NCI-H2171 treated with DMSO at 0.1 percent for 48 hours (cell line): ENCODE measurements at regions not wholly inside any gene's neighbourhood (a gene's known extent, or its start where the extent isn't known, plus 50 kb on each side); places are given as distances from the start of the nearest gene placed in this dataset.
A peak's percentile ranks its signal among the peaks of the same experiment; 100 is the strongest.

Experiments
- DNase-seq: peaks from one replicate; lab custom pipeline; 2025; lab: John Stamatoyannopoulos, UW

DNA sequence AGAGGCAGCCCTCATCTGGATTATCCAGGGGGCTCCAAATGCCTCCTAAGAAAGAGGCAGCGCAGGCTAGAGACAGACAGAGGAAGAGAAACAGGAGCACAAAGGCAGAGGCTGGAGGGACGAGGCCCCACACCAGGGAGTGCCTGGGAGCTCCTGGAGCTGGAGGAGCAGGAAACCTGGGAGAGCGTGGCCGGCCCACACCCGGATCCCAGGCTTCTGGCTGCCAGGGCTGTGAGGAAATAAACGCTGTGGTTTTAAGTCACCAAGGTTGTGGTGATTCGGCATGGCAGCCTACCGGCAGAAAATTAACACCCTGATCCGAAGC, 165.5 kb downstream of the OLFM1 start:
- DNase-seq: no peak

DNA sequence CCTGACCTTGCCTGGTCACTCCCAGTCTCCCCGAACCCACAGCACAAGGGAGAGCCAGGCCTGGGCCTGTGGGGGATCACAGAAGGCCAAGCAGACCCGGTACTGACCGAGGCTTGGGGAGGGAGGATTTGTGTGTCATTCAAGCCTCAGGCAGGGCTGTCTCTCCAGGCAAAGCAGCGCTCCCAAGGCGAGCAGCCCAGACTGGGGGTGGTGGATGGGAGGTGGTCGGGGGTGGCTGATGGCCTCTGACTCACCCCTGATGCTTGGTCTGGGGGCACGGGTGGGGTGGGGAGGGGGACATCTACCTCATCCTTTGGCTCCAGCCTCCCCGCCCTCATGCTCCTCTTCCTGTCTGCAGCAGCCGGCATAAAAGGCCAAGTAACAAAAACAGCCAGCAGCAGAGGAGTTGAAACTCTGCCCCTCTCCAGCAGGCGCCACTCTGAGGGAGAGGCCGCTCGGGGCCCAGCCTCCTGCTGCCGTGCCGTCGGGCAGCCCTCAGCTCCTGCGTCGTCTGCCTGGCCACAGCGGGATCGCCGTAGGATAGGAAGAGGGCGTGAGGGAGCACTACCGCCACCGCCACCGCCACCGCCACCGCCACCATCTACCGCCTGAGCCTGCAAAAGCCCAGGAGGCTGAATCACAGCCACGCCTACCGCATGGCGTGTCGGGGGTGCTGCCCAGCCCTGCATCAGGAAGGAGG, 166.0 kb downstream of the OLFM1 start:
- no peak for DNase-seq

- DNase-seq: no peak
These were observed 166.9 kb downstream of the OLFM1 start for GRCh38 chr9:135254176-135255032.

GRCh38 chr9:135255033-135255840, 167.8 kb downstream of the OLFM1 start:
- no peak for DNase-seq

- DNase-seq: no peak
These were observed 168.5 kb downstream of the OLFM1 start for GRCh38 chr9:135255841-135256580.

DNA sequence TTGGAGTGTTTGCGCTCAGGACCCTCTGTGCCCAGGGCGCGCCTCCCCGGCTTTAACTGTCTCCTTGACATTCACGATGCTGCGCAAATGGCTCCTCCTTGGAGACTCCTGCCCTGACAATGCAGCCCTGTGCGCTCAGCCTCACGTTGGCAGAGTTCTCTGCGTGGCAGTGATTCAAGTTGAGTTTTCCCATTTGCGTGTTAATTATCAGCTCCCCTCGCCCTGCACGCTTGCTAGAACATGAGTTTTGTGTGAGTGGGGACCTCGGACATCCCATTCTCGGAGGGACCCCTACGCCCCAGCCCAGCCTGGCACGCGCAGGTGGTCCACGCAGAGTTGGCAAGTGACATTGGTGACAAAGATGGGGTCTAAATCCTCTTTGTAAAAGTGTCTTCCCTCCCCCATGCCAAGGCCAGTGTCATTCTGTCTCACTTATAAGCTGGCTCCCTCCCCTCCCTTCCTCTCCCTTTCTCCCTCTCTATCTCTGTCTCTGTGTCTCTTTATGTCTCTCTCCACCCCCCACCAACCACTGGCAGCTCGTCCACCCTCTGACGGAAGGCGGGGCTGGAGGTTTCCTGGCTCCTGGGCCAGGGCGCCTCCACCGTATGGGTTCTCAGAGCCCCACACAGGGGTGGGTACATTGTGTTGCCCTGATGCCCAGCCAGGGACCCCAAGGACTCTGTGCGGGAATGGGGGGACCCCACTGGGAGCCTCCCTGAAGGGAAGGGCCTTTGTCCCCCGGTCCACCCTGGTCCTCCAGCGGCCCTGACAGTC, 169.3 kb downstream of the OLFM1 start:
- no peak for DNase-seq

- no peak for DNase-seq
These were observed 171.0 kb downstream of the OLFM1 start for GRCh38 chr9:135258461-135258860.

DNA sequence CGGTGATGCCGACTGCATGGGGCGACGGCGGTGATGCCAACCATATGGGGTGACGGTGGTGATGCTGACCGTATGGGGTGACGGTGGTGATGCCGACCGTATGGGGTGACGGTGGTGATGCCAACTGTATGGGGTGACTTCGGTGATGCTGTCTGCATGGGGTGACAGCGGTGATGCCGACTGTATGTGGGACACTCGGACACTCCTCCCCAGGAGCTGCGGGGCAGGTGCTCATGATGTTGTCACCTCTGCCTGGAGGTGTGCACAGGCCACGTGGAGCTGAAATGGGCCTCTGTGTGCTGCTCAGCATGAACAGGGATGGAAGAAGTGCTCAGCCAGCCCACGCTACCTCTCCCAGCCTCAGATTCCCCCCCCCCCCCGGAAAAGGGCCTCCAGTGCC, 171.8 kb downstream of the OLFM1 start:
- no peak for DNase-seq

DNA sequence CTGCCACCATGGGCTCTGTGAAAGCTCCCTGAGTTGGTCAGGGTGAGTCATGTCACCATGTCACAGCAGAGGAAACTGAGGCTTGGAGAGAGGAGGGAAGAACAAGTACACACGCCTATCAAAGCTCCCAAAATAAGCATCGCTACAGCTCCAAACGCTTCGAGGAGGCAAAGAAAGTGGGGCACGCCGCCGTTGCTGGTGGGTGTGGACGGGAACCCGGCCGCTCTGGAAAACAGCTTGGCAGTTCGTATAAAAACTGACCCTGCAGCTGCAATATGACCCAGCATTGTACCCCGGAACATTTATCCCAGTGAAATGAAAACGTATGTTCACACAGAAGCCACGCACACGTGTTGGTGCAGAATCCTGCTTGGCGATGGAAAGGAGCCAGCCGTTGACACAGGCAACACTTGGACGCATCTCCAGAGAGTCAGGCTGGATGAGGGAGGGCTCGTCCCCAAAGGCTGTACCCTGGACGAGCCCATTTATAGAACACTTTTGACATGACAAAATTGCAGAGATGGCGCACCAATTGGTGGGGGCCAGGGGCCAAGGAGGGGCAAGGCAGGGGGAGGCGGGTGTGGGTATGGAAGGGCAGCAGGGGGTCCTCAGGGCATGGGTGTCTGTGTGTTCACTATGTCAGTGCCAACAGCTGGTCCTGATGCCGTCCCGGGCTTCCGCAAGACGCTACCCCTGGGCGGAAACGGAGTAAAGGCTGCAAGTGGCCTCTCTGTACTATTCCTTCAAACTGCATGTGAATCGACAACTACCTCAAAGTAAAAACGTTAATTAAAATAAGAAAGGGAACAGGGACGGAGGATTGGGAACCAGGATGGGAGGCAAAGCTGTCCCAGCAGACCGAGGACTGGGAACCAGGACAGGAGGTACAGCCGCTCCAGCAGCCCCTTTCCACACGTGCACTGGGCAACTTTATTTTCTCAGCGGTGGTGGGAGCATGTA, 173.0 kb downstream of the OLFM1 start:
- no peak for DNase-seq

DNA sequence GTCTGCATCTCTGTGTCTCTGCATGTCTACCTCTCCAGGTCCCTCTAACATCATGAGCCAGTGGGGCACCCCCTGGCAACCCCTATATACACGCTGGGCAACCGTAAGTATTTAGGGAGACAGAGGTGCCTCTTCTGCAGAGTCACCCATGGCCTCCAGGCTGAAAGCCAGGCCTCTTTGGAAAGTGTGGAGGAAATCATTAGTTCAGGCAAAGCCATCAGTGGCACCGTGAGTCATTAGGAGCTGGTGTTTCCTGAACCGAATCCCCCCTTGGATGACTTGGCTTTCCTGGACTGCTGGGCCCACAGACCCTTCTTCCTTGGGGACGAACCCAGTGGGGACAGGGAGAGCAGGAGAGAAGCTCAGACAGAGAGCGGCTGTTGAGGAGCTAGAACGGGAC, 174.8 kb downstream of the OLFM1 start:
- no peak for DNase-seq

GRCh38 chr9:135263511-135263910, 176.0 kb downstream of the OLFM1 start:
- no peak for DNase-seq

DNA sequence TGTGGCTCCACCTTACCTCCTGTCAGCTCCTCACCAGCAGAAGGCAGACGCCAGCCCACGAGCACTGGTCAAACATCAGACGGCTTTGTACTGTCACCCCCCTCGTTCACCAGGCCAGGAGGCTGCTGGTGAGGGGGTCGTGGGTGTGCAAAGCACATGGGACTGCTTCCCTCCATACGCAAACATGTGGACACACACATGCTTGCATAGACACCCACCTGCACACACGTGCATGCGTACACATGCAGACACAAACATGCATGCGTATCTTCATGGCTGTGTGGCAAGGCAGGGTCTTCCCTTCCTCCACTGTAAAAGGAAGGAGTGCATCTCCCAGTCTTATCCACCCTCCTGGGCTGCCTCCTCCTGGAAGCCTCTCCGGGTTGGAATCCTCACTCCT, 178.5 kb downstream of the OLFM1 start:
- no peak for DNase-seq

DNA sequence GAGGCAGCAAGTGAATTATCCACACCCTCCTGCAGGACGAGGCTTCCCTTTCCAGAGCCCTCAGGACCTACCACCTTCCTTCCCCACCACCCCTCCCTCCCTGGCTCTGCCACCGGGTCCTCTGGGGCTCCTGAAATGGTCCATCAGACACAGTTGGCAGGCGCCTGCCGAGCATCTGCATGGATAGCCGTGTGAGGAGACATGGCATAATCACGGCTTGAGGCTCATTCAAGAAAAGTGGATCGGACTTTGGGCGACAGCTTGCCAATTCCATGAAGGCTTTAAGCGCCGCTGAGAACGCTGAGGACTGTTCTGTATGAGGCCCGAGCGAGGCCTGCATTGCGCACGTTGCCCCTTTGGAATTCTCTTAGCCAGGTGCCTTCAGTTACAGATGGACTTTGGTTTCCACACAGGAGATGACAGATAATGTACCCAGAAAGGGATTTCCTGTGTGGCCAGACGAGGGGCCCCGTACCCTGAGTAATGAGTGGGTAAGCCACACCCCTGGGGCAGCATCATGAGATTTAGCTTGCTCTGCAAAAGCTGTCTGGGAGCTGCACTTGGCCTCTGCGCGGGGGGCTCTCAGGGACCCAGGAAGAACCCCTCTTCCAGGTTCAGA, 179.8 kb downstream of the OLFM1 start:
- no peak for DNase-seq

DNA sequence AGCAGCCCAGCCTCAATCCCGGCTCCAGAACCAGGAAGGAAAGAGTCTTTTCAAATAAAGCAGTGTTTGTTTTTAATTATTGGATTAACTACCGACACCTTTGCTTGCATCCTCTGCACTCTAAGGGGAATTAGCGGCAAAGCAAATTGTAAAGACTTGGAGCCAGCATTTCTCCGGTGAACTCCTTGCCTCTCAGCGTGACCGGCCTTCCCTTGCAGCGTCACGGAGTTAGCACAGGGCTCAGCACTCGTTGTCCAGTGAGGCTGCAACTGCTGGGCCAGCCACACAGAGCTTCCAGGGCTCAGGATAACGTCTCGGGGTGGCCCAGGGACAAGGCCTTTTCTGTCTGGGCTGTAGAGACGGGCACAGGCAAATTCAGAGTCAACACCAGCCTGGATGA, 180.6 kb downstream of the OLFM1 start:
- DNase-seq: no peak

- no peak for DNase-seq
These were observed 181.5 kb downstream of the OLFM1 start for GRCh38 chr9:135268981-135269380.

DNA sequence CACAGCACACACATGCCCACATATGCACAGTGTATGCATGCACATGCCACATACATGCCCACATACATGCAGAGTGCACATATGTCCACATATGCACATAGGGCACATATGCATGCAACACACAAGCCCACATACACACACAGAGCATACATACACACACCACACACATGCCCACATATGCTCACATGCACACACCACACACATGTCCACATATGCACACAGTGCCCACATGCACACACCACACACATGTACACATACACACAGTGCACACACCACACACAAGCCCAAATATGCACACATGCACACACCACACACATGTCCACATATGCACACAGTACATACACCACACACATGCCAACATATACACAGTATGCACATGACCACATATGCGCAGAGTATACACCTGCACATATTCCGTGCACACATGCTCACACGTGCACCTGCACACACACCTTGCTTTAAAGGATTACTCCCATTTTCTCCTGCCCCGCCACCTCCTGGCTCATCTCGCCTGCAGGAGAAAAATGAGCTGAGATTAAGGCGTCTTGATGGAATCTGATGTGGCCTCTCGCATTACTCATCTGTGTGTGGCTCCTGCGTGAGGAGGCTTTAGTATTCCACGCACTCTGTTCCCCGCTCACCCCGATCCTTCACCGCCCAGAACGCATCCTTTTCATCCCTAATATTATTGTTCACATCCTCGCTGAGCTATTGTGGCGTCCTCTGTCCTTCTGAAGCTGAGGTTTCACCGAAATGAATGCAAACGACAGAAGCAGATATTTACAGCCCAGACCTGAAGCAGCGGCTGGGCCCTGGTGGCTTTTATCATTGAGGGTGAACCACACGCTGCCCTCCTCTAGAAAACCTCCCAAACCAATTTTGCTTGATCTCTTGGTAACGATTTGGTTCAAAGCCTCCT, 182.7 kb downstream of the OLFM1 start:
- no peak for DNase-seq

DNA sequence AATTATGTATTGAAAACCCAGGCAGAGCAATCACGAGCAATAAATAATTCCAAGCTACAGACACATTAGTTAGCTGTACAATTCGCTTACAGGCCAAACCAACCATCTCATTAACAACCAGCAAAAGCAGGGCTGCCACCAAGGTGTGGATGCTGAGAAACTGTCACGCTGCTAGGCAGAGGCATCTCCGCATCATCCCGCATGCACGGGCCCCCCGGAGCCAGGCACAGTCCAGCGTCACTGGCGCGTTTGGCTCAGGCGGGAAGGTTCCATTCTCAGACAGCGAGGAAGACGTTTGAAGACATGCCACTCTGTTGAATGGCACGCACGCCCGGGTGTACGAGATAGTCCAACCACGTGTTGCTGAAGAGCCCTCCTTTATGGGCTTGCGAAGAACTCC, 184.0 kb downstream of the OLFM1 start:
- DNase-seq: no peak

DNA sequence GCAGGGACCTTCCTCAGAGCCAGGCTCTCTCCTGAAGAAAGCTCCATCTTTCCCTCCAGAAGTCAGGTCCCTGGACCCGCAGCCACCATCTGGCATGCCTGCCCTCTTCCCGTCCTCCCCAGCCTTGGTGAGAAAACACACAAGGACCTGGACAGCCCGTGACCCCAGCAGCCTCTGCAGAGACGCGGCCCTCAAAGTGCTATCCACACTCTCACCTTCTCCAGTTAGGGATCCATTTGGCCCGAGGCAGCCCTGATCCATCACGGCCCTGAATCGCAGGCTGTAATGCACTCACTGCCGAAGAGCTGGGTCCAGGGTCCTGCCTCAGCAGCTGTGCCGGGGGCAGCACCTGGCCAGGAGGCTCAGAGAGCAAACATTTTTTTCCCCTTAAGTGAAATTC, 185.1 kb downstream of the OLFM1 start:
- no peak for DNase-seq

DNA sequence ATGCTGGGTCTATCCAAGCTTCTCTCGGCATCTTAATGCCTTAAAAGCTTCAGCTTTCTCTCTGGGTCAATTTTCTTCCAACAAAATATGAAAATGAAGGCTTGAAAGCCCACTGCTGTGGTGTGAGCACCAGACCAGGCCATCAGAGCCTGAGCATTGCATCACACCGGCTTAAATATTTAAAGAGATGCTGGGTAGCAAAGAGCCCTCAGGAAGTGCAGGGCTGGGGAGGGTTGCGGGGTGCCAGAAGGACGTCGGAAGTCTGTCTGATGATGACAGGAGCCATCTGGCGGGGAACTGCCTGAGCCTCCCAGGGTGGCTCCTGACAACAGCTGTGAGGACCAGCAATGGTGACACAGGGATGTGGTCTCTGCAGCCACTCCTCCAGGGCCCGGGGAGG, 185.5 kb downstream of the OLFM1 start:
- peak; percentile 87 for DNase-seq
